ENCODE measurements at regions not wholly inside any gene's neighbourhood (a gene's known extent, or its start where the extent isn't known, plus 50 kb on each side); places are given as distances from the start of the nearest gene placed in this dataset.

DNA sequence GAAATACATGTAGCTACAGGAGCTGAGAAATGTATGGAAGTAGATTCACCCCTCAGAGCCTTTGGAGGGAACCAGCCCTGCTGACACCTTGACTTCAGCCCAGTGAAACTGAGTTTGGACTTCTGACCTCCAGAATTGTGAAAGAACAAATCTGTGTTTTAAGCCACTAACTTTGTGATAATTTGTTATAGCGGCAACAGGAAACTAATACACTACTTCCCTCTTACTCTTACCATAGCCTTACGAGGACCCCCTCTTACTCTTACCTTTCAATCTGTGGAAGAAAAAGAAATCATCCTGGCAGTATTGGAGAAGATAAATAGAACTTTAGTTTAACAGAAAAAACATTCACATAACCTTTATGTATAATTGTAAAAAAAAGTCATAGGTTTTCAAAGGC lies 353.6 kb upstream of the USP24 start:
- TF ChIP-seq, protein P1, sequence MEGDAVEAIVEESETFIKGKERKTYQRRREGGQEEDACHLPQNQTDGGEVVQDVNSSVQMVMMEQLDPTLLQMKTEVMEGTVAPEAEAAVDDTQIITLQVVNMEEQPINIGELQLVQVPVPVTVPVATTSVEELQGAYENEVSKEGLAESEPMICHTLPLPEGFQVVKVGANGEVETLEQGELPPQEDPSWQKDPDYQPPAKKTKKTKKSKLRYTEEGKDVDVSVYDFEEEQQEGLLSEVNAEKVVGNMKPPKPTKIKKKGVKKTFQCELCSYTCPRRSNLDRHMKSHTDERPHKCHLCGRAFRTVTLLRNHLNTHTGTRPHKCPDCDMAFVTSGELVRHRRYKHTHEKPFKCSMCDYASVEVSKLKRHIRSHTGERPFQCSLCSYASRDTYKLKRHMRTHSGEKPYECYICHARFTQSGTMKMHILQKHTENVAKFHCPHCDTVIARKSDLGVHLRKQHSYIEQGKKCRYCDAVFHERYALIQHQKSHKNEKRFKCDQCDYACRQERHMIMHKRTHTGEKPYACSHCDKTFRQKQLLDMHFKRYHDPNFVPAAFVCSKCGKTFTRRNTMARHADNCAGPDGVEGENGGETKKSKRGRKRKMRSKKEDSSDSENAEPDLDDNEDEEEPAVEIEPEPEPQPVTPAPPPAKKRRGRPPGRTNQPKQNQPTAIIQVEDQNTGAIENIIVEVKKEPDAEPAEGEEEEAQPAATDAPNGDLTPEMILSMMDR (IDR thresholded peaks at IDR 0.05), result no peak
- no peak for TF ChIP-seq POLR2A (IDR thresholded peaks at IDR 0.05)
